Keratinocyte (primary cell): ENCODE measurements at regions not wholly inside any gene's neighbourhood (a gene's known extent, or its start where the extent isn't known, plus 50 kb on each side); places are given as distances from the start of the nearest gene placed in this dataset.
"Not testable (repeated sequence)": the region's sequence is repeated elsewhere in the genome, so short reads cannot be mapped to it uniquely, and the experiment has no call there.

ENCODE experiments used
- DNase-seq: peaks from one replicate; pipeline ENCODE4 v3.0.0-alpha.2; 2011; ENCODE audit warnings: low read depth, missing footprints, low spot score
- FAIRE-seq: peaks from 2 replicates; lab custom pipeline; 2011; peaks lifted over from hg19 to GRCh38; lab: Jason Lieb, UNC
- H2AFZ ChIP-seq: 2 replicates; pipeline ENCODE4 v1.6.0; 2012; ENCODE audit warnings: low read length, control low read depth, inconsistent platforms; ENCODE audit not compliant: control insufficient read depth
- H3K27ac ChIP-seq: 2 replicates; pipeline ENCODE4 v1.5.1; 2011; ENCODE audit warnings: low read length; ENCODE audit not compliant: control insufficient read depth, insufficient read depth
- H3K27me3 ChIP-seq: 3 replicates; pipeline ENCODE4 v1.6.0; 2011; ENCODE audit warnings: low read length; ENCODE audit not compliant: control insufficient read depth, insufficient read depth; ENCODE audit errors: extremely low read depth
- H3K36me3 ChIP-seq, 2 experiments: 2 replicates in 1 of 2; 3 replicates in 1 of 2; pipeline ENCODE4 v1.5.1; 2011; ENCODE audit warnings: low read length in 2 of 2, mild to moderate bottlenecking in 1 of 2; ENCODE audit not compliant: control insufficient read depth in 2 of 2, insufficient read depth in 2 of 2; ENCODE audit errors: extremely low read depth in 1 of 2
- H3K4me1 ChIP-seq: 3 replicates; pipeline ENCODE4 v1.5.1; 2011; ENCODE audit warnings: low read length; ENCODE audit not compliant: control insufficient read depth, insufficient read depth; ENCODE audit errors: extremely low read depth
- H3K4me2 ChIP-seq: 3 replicates; pipeline ENCODE4 v1.6.0; 2011; ENCODE audit warnings: low read depth, low read length; ENCODE audit not compliant: control insufficient read depth, insufficient read depth; ENCODE audit errors: extremely low read depth
- H3K4me3 ChIP-seq, 3 experiments: fragments of 200-600 bp in 1 of 3; sonication (generic) in 1 of 3; 2 replicates in 2 of 3; 3 replicates in 1 of 3; pipeline ENCODE4 v1.5.1; 2011 to 2016; ENCODE audit warnings: low read length in 3 of 3, mild to moderate bottlenecking in 3 of 3, control low read depth in 2 of 3, inconsistent platforms in 1 of 3, low read depth in 1 of 3, mixed read lengths in 1 of 3, mixed run types in 1 of 3, moderate library complexity in 1 of 3; ENCODE audit not compliant: control insufficient read depth in 2 of 3, insufficient read depth in 2 of 3; ENCODE audit errors: extremely low read depth in 1 of 3
- H3K79me2 ChIP-seq: 2 replicates; pipeline ENCODE4 v1.6.0; 2012; ENCODE audit warnings: low read length; ENCODE audit not compliant: control insufficient read depth, insufficient read depth
- H3K9ac ChIP-seq: 3 replicates; pipeline ENCODE4 v1.6.0; 2011; ENCODE audit warnings: low read length; ENCODE audit not compliant: control insufficient read depth, insufficient read depth; ENCODE audit errors: extremely low read depth
- H3K9me1 ChIP-seq: 3 replicates; pipeline ENCODE4 v1.6.0; 2011; ENCODE audit warnings: low read length; ENCODE audit not compliant: control insufficient read depth, insufficient read depth; ENCODE audit errors: extremely low read depth
- H3K9me3 ChIP-seq: 2 replicates; pipeline ENCODE4 v1.5.1; 2012; ENCODE audit warnings: low read depth, low read length; ENCODE audit not compliant: control insufficient read depth
- H4K20me1 ChIP-seq: 3 replicates; pipeline ENCODE4 v1.6.0; 2011; ENCODE audit warnings: low read length; ENCODE audit not compliant: control insufficient read depth, insufficient read depth; ENCODE audit errors: extremely low read depth
- CTCF ChIP-seq, 3 experiments: IDR thresholded peaks in 1 of 3; conservative IDR thresholded peaks in 1 of 3; optimal IDR thresholded peaks in 1 of 3; 2 replicates in 2 of 3; 3 replicates in 1 of 3; pipeline versions ENCODE3 to v1.5.1; 2011; ENCODE audit warnings: low read length in 3 of 3, mild to moderate bottlenecking in 3 of 3, moderate library complexity in 2 of 3, control low read depth in 1 of 3, inconsistent platforms in 1 of 3; ENCODE audit not compliant: insufficient read depth in 2 of 3; ENCODE audit errors: extremely low read depth in 1 of 3
- EZH2 ChIP-seq: IDR thresholded peaks from one replicate; pipeline ENCODE4 v1.6.1; 2012; ENCODE audit warnings: inconsistent platforms, mild to moderate bottlenecking, low read length, moderate library complexity
- dilution Hi-C: fragments of 300-500 bp; cut with MboI; formaldehyde crosslinking; loops from one replicate; pipeline ENCODE4 v1.7.0; 2020; ENCODE audit warnings: low sequenced_read_pairs; ENCODE audit not compliant: extremely low pct_ligation_motif_present

- FAIRE-seq (no peak), DNase-seq (no peak)
- H3K79me2 ChIP-seq = no peaks in the 10 kb centered on the region
- H2AFZ ChIP-seq = no peak overlapping the region
- no peak overlapping the region for H3K4me2 ChIP-seq
- no peaks in the 10 kb centered on the region for H3K9me1 ChIP-seq
- H3K9me3 ChIP-seq = no peaks in the 10 kb centered on the region
- TF ChIP-seq EZH2 = no peak
- TF ChIP-seq CTCF (optimal IDR thresholded peaks at IDR 0.05 in 1 of 3, IDR thresholded peaks at IDR 0.05 in 1 of 3, conservative IDR thresholded peaks at IDR 0.05 in 1 of 3; ENCODE audit: extremely low read depth in 1 of 3, insufficient read depth in 2 of 3, low read length in 3 of 3) = no peak
- H3K9ac ChIP-seq = no peak overlapping the region
- no peaks in the 10 kb centered on the region for H3K27me3 ChIP-seq
- H3K27ac ChIP-seq = no peak overlapping the region
- H3K36me3 ChIP-seq = no peaks in the 10 kb centered on the region
- H3K4me3 ChIP-seq = no peak overlapping the region
- H3K4me1 ChIP-seq = peaks cover 14% of the 10 kb centered on the region
- H4K20me1 ChIP-seq = no peaks in the 10 kb centered on the region
- dilution Hi-C loops = no loop called here
Observed at GRCh38 chr11:34823197-34823596, 93.0 kb downstream of the APIP start.

GRCh38 chr11:34819740-34820482, 96.3 kb downstream of the APIP start:
- TF ChIP-seq CTCF (optimal IDR thresholded peaks at IDR 0.05 in 1 of 3, IDR thresholded peaks at IDR 0.05 in 1 of 3, conservative IDR thresholded peaks at IDR 0.05 in 1 of 3; ENCODE audit: extremely low read depth in 1 of 3, insufficient read depth in 2 of 3, low read length in 3 of 3) (no peak), EZH2 (no peak)
- H3K79me2 ChIP-seq = no peaks in the 10 kb centered on the region
- H3K9me1 ChIP-seq = no peaks in the 10 kb centered on the region
- peaks cover 1% of the 10 kb centered on the region for H3K4me1 ChIP-seq
- no peak overlapping the region for H3K9ac ChIP-seq
- H3K4me3 ChIP-seq = no peak overlapping the region
- no peak overlapping the region for H3K27ac ChIP-seq
- FAIRE-seq = no peak
- no peaks in the 10 kb centered on the region for H3K27me3 ChIP-seq
- H3K36me3 ChIP-seq = no peaks in the 10 kb centered on the region
- H3K4me2 ChIP-seq = no peak overlapping the region
- no peaks in the 10 kb centered on the region for H3K9me3 ChIP-seq
- dilution Hi-C loops = no loop called here
- no peak overlapping the region for H2AFZ ChIP-seq
- no peaks in the 10 kb centered on the region for H4K20me1 ChIP-seq
- DNase-seq = no peak

- H3K4me2 ChIP-seq, H3K9me3 ChIP-seq, H3K9me1 ChIP-seq, H3K27me3 ChIP-seq, H3K27ac ChIP-seq, H3K4me3 ChIP-seq, H3K79me2 ChIP-seq, H3K36me3 ChIP-seq, H2AFZ ChIP-seq, dilution Hi-C loops, H4K20me1 ChIP-seq, DNase-seq, FAIRE-seq, H3K4me1 ChIP-seq, H3K9ac ChIP-seq: not testable (repeated sequence)
Observed at GRCh38 chr11:34817812-34818211, 98.4 kb downstream of the APIP start.
